Activated T-helper 2 cell treated with anti-CD3 and anti-CD28 coated beads, Interferon-gamma antibody, Interleukin-2, Interleukin-4, amounts not matched to agents 10 μg/mL and 5 μg/mL and 100 μg/mL, durations not matched to agents 14 hours and 24 hours and 36 hours (primary cell): ENCODE measurements at regions not wholly inside any gene's neighbourhood (a gene's known extent, or its start where the extent isn't known, plus 50 kb on each side); places are given as distances from the start of the nearest gene placed in this dataset.
"Not testable (repeated sequence)": the region's sequence is repeated elsewhere in the genome, so short reads cannot be mapped to it uniquely, and the experiment has no call there.

Experiments
- DNase-seq: peaks from one replicate; pipeline ENCODE4 v3.0.0; 2021; ENCODE audit warnings: low spot score
- H3K27ac Mint-ChIP-seq: one replicate; pipeline ENCODE4 v1.8.0; 2021; ENCODE audit warnings: mixed read lengths
- H3K27me3 Mint-ChIP-seq: one replicate; pipeline ENCODE4 v1.8.0; 2021; ENCODE audit warnings: low read depth, mixed read lengths
- H3K36me3 Mint-ChIP-seq: one replicate; pipeline ENCODE4 v1.8.0; 2021; ENCODE audit warnings: low read depth, mixed read lengths
- H3K4me1 Mint-ChIP-seq: one replicate; pipeline ENCODE4 v1.8.0; 2021; ENCODE audit warnings: low read depth, mixed read lengths
- H3K4me3 Mint-ChIP-seq: one replicate; pipeline ENCODE4 v1.8.0; 2021; ENCODE audit warnings: low read depth, mild to moderate bottlenecking, moderate library complexity, mixed read lengths
- H3K9me3 Mint-ChIP-seq: one replicate; pipeline ENCODE4 v1.8.0; 2021; ENCODE audit warnings: mixed read lengths
- intact Hi-C: fragments of 100-400 bp; cut with micrococcal nuclease; formaldehyde crosslinking; loops from one replicate; pipeline ENCODE4 v1.15.1; 2023

- Mint-ChIP-seq H3K27ac (no peak overlapping the region), H3K27me3 (no peaks in the 10 kb centered on the region), H3K4me1 (peaks cover 12% of the 10 kb centered on the region), H3K4me3 (no peak overlapping the region), H3K9me3 (peaks cover 25% of the 10 kb centered on the region), H3K36me3 (peaks cover 20% of the 10 kb centered on the region)
- no peak for DNase-seq
- intact Hi-C loops: no loop called here
Observed at GRCh38 chr6:14224359-14225103, 107.0 kb downstream of the CD83 start.

- H3K9me3 Mint-ChIP-seq: peaks cover 25% of the 10 kb centered on the region
- no peaks in the 10 kb centered on the region for H3K27me3 Mint-ChIP-seq
- H3K4me3 Mint-ChIP-seq: no peak overlapping the region
- intact Hi-C loops: no loop called here
- H3K27ac Mint-ChIP-seq: no peak overlapping the region
- no peak for DNase-seq
- peaks cover 12% of the 10 kb centered on the region for H3K4me1 Mint-ChIP-seq
- peaks cover 20% of the 10 kb centered on the region for H3K36me3 Mint-ChIP-seq
Observed at GRCh38 chr6:14226051-14226660, 108.6 kb downstream of the CD83 start.

GRCh38 chr6:14228571-14228970 is 111.0 kb downstream of the CD83 start:
- H3K4me3 Mint-ChIP-seq: no peak overlapping the region
- H3K27me3 Mint-ChIP-seq: no peaks in the 10 kb centered on the region
- H3K27ac Mint-ChIP-seq: no peak overlapping the region
- peaks cover 20% of the 10 kb centered on the region for H3K4me1 Mint-ChIP-seq
- H3K36me3 Mint-ChIP-seq: peaks cover 20% of the 10 kb centered on the region
- peaks cover 25% of the 10 kb centered on the region for H3K9me3 Mint-ChIP-seq
- DNase-seq: no peak
- intact Hi-C loops: no loop called here

- intact Hi-C loops: no loop called here
- no peak for DNase-seq
- peaks cover 10% of the 10 kb centered on the region for H3K4me1 Mint-ChIP-seq
- H3K27me3 Mint-ChIP-seq: no peaks in the 10 kb centered on the region
- H3K4me3 Mint-ChIP-seq: no peak overlapping the region
- no peak overlapping the region for H3K27ac Mint-ChIP-seq
- H3K9me3 Mint-ChIP-seq: peaks cover 13% of the 10 kb centered on the region
- peaks cover 13% of the 10 kb centered on the region for H3K36me3 Mint-ChIP-seq
Observed at GRCh38 chr6:14231071-14231483, 113.5 kb downstream of the CD83 start.

- Mint-ChIP-seq H3K36me3 (peaks cover 8% of the 10 kb centered on the region), H3K27ac (no peak overlapping the region), H3K27me3 (no peaks in the 10 kb centered on the region), H3K9me3 (peaks cover 8% of the 10 kb centered on the region), H3K4me1 (peaks cover 10% of the 10 kb centered on the region), H3K4me3 (no peak overlapping the region)
- DNase-seq: no peak
- intact Hi-C loops: no loop called here
Observed at GRCh38 chr6:14231501-14232280, 114.1 kb downstream of the CD83 start.

- no peak for DNase-seq
- Mint-ChIP-seq H3K4me3 (no peak overlapping the region), H3K9me3 (no peaks in the 10 kb centered on the region), H3K4me1 (peaks cover 10% of the 10 kb centered on the region), H3K27ac (no peak overlapping the region), H3K36me3 (no peaks in the 10 kb centered on the region), H3K27me3 (no peaks in the 10 kb centered on the region)
- intact Hi-C loops: no loop called here
Observed at GRCh38 chr6:14232889-14233288, 115.3 kb downstream of the CD83 start.

- intact Hi-C loops: no loop called here
- Mint-ChIP-seq H3K27ac (no peak overlapping the region), H3K4me3 (no peak overlapping the region), H3K9me3 (peaks cover 17% of the 10 kb centered on the region), H3K27me3 (no peaks in the 10 kb centered on the region), H3K36me3 (peaks cover 9% of the 10 kb centered on the region), H3K4me1 (peaks cover 13% of the 10 kb centered on the region)
- DNase-seq: no peak
Observed at GRCh38 chr6:14235653-14236356, 118.2 kb downstream of the CD83 start.

GRCh38 chr6:14239097-14239496 is 121.5 kb downstream of the CD83 start:
- H3K27ac Mint-ChIP-seq: no peak overlapping the region
- intact Hi-C loops: no loop called here
- no peak for DNase-seq
- peaks cover 18% of the 10 kb centered on the region for H3K36me3 Mint-ChIP-seq
- H3K27me3 Mint-ChIP-seq: no peaks in the 10 kb centered on the region
- peaks cover 26% of the 10 kb centered on the region for H3K9me3 Mint-ChIP-seq
- no peak overlapping the region for H3K4me3 Mint-ChIP-seq
- peaks cover 16% of the 10 kb centered on the region for H3K4me1 Mint-ChIP-seq

- intact Hi-C loops: no loop called here
- peaks cover 18% of the 10 kb centered on the region for H3K36me3 Mint-ChIP-seq
- peaks cover 16% of the 10 kb centered on the region for H3K4me1 Mint-ChIP-seq
- peaks cover 26% of the 10 kb centered on the region for H3K9me3 Mint-ChIP-seq
- H3K4me3 Mint-ChIP-seq: no peak overlapping the region
- no peak for DNase-seq
- H3K27ac Mint-ChIP-seq: no peak overlapping the region
- H3K27me3 Mint-ChIP-seq: no peaks in the 10 kb centered on the region
Observed at GRCh38 chr6:14240411-14241166, 123.0 kb downstream of the CD83 start.

- intact Hi-C loops: no loop called here
- DNase-seq: no peak
- Mint-ChIP-seq H3K27ac (no peak overlapping the region), H3K9me3 (peaks cover 26% of the 10 kb centered on the region), H3K4me3 (no peak overlapping the region), H3K4me1 (peaks cover 16% of the 10 kb centered on the region), H3K36me3 (peaks cover 18% of the 10 kb centered on the region), H3K27me3 (no peaks in the 10 kb centered on the region)
Observed at GRCh38 chr6:14241255-14242070, 123.9 kb downstream of the CD83 start.

- peaks cover 16% of the 10 kb centered on the region for H3K4me1 Mint-ChIP-seq
- H3K27me3 Mint-ChIP-seq, H3K27ac Mint-ChIP-seq, H3K4me3 Mint-ChIP-seq, intact Hi-C loops, DNase-seq: not testable (repeated sequence)
- peaks cover 26% of the 10 kb centered on the region for H3K9me3 Mint-ChIP-seq
- peaks cover 18% of the 10 kb centered on the region for H3K36me3 Mint-ChIP-seq
Observed at GRCh38 chr6:14242912-14243311, 125.3 kb downstream of the CD83 start.
